HepG2 (cell line): ENCODE measurements at regions not wholly inside any gene's neighbourhood (a gene's known extent, or its start where the extent isn't known, plus 50 kb on each side); places are given as distances from the start of the nearest gene placed in this dataset.

Experiments
- ATAC-seq: fragments of 200-7000 bp; cut with Tn5 transposase; 3 replicates; pipeline ENCODE4 v1.9.1; 2020; ENCODE audit warnings: mild to moderate bottlenecking, moderate library complexity
- BruUV-seq: library from RNA; stranded (reverse); fragments of 400-500 nt; replicated peaks from 2 replicates; lab custom pipeline; 2021; lab: Mats Ljungman, UMichigan
- CTCF ChIA-PET: fragments of 300-600 bp; formaldehyde crosslinking; extraction: SDS; loops from one replicate; lab custom pipeline; 2021; ENCODE audit warnings: low total read pairs, inconsistent platforms, low intra/inter-chr PET ratio; lab: Yijun Ruan, JAX
- POLR2A ChIA-PET: fragments of 350-600 bp; sonication (Branson Sonifier 250); formaldehyde crosslinking; loops from one replicate; lab custom pipeline; 2020; ENCODE audit warnings: antibody characterized with exemption, inconsistent platforms; lab: Yijun Ruan, JAX
- DNase-seq: peaks from one replicate; pipeline ENCODE4 v3.0.0-alpha.2; 2015; ENCODE audit warnings: low spot score
- FAIRE-seq: peaks from 3 replicates; lab custom pipeline; 2011; peaks lifted over from hg19 to GRCh38; lab: Jason Lieb, UNC
- H2AFZ ChIP-seq: one replicate; pipeline ENCODE4 v1.6.1; 2011; ENCODE audit warnings: low read length, inconsistent platforms
- H3K27ac ChIP-seq: fragments of 300-600 bp; 3 replicates; pipeline ENCODE4 v1.8.0; 2011; ENCODE audit warnings: mixed run types, mild to moderate bottlenecking, mixed read lengths, low read length, inconsistent platforms; ENCODE audit not compliant: insufficient read depth; ENCODE audit errors: extremely low read length
- H3K27me3 ChIP-seq, 2 experiments: fragments of 200-600 bp in 1 of 2; 2 replicates in 1 of 2; 3 replicates in 1 of 2; pipeline versions ENCODE4 v1.6.0 to v1.8.0; 2011; ENCODE audit warnings: low read length in 2 of 2, mild to moderate bottlenecking in 2 of 2, moderate library complexity in 2 of 2, inconsistent platforms in 1 of 2; ENCODE audit not compliant: insufficient read depth in 2 of 2, control insufficient read depth in 1 of 2
- H3K36me3 ChIP-seq, 2 experiments: fragments of 200-600 bp in 1 of 2; replicated peaks in 1 of 2; 2 replicates in 1 of 2; 3 replicates in 1 of 2; pipeline versions ENCODE4 v1.5.1 to v1.8.0; 2011; ENCODE audit warnings: low read length in 2 of 2, inconsistent platforms in 1 of 2; ENCODE audit not compliant: insufficient read depth in 2 of 2, control insufficient read depth in 1 of 2
- H3K4me1 ChIP-seq: 2 replicates; pipeline ENCODE4 v1.5.1; 2012; ENCODE audit warnings: low read length, inconsistent platforms; ENCODE audit not compliant: insufficient read depth
- H3K4me2 ChIP-seq: 2 replicates; pipeline ENCODE4 v1.6.0; 2011; ENCODE audit warnings: low read depth, low read length, inconsistent platforms
- H3K4me3 ChIP-seq, 3 experiments: fragments of 200-600 bp in 1 of 3; sonication (generic), shearing (Covaris generic) in 1 of 3; replicated peaks in 1 of 3; 2 replicates each; pipeline ENCODE4 v1.5.1; 2011 to 2016; ENCODE audit warnings: low read length in 3 of 3, inconsistent platforms in 2 of 3, low read depth in 2 of 3, mild to moderate bottlenecking in 2 of 3, control low read depth in 1 of 3, mixed read lengths in 1 of 3; ENCODE audit not compliant: insufficient read depth in 1 of 3
- H3K79me2 ChIP-seq: one replicate; pipeline ENCODE4 v1.6.1; 2011; ENCODE audit warnings: low read length, inconsistent platforms; ENCODE audit not compliant: insufficient read depth
- H3K9ac ChIP-seq: 2 replicates; pipeline ENCODE4 v1.6.0; 2011; ENCODE audit warnings: mild to moderate bottlenecking, low read depth, low read length, inconsistent platforms; ENCODE audit not compliant: insufficient read depth
- H3K9me3 ChIP-seq: 2 replicates; pipeline ENCODE4 v1.5.1; 2012; ENCODE audit warnings: mild to moderate bottlenecking, low read length
- H4K20me1 ChIP-seq: 2 replicates; pipeline ENCODE4 v1.6.0; 2011; ENCODE audit warnings: inconsistent platforms, mild to moderate bottlenecking, low read length, moderate library complexity; ENCODE audit not compliant: insufficient read depth
- AKAP8 ChIP-seq: sonication (generic); formaldehyde crosslinking; IDR thresholded peaks from 2 replicates; pipeline ENCODE4 v1.5.1; 2020; ENCODE audit warnings: mild to moderate bottlenecking, missing genetic modification reagents
- RNF219 ChIP-seq: sonication (generic); formaldehyde crosslinking; IDR thresholded peaks from 2 replicates; pipeline ENCODE4 v1.5.0; 2020; ENCODE audit warnings: mild to moderate bottlenecking, missing genetic modification reagents
- ZNF275 ChIP-seq: sonication (generic); formaldehyde crosslinking; IDR thresholded peaks from 2 replicates; pipeline ENCODE4 v1.8.0; 2022; ENCODE audit warnings: missing genetic modification reagents, mild to moderate bottlenecking, inconsistent platforms, borderline replicate concordance
- ZNF562 ChIP-seq: sonication (generic); formaldehyde crosslinking; IDR thresholded peaks from 2 replicates; pipeline ENCODE4 v1.8.0; 2022; ENCODE audit warnings: missing genetic modification reagents, borderline replicate concordance
- WGBS: methylation state at CpG from one replicate; pipeline ENCODE4 v1.1.6; 2017; ENCODE audit warnings: low lambda C conversion rate; 5-methylcytosine and 5-hydroxymethylcytosine counted together
- in situ Hi-C: cut with HindIII; loops from 2 replicates; pipeline ENCODE4 v1.10.0; 2017; ENCODE audit warnings: low pct_unique_long_range_greater_than_20kb; ENCODE audit not compliant: extremely low pct_ligation_motif_present
- intact Hi-C: fragments of 100-400 bp; cut with micrococcal nuclease; formaldehyde crosslinking; loops from one replicate; pipeline ENCODE4 v1.10.0; 2022; ENCODE audit not compliant: unreplicated experiment

GRCh38 chr14:25759920-25760655 lies 710.1 kb upstream of the STXBP6 start:
- TF ChIP-seq RNF219 (CRISPR knock-in tag), result no peak
- no peak for TF ChIP-seq AKAP8 (CRISPR knock-in tag)
- TF ChIP-seq ZNF562 (CRISPR knock-in tag), result no peak
- no peak for TF ChIP-seq ZNF275
- no peaks in the 10 kb centered on the region for H3K79me2 ChIP-seq
- peaks cover 85% of the 10 kb centered on the region for H3K9me3 ChIP-seq
- POLR2A ChIA-PET, result no interaction called here
- no peak overlapping the region for H2AFZ ChIP-seq
- H3K4me1 ChIP-seq, result no peaks in the 10 kb centered on the region
- CTCF ChIA-PET, result no interaction called here
- H3K4me3 ChIP-seq, result no peak overlapping the region
- FAIRE-seq (no peak), ATAC-seq (no peak), DNase-seq (no peak)
- H3K27ac ChIP-seq, result no peak overlapping the region
- no peaks in the 10 kb centered on the region for H4K20me1 ChIP-seq
- H3K36me3 ChIP-seq, result no peaks in the 10 kb centered on the region
- H3K9ac ChIP-seq, result no peak overlapping the region
- no TSS peak for BruUV-seq
- 13% methylated on average over 9 of the region's 9 CpGs for WGBS
- no peak overlapping the region for H3K4me2 ChIP-seq
- intact Hi-C loops (no loop called here), in situ Hi-C loops (no loop called here)
- H3K27me3 ChIP-seq, result no peaks in the 10 kb centered on the region
